ENCODE measurements at regions not wholly inside any gene's neighbourhood (a gene's known extent, or its start where the extent isn't known, plus 50 kb on each side); places are given as distances from the start of the nearest gene placed in this dataset.

DNA sequence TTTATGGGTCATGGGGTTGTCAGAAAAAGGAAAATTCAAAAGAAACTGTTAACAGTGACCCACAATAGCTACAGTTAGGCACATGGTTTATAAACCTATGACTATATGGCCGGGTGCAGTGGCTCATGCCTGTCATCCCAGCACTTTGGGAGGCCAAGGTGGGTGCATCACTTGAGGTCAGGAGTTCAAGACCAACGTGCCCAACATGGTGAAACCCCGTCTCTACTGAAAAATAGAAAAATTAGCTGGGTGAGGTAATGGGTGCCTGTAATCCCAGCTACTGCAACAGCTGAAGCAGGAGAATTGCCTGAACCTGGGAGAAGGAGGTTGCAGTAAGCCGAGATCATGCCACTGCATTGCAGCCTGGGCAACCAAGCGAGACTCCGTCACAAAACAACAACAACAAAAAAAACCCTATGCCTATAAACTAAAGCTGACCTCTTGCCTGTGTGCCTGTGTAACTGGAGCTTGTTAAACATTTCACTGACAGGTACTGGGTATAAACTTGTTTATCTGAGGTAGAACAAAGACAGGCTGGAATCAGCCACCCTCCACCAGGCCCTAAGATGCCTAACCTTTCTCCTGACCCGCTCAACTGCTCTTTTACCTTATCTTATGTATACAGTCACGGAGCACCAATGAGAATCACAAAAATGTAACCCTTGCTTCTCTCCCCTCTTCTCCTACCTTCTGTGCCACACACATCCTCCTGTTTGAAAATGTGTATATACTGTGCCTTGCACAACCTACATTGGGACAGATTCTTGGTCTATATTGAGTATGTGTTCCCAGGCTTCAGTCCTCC is 62.9 kb upstream of the ATF7IP2 start (continued):
- TF ChIP-seq, protein P1, sequence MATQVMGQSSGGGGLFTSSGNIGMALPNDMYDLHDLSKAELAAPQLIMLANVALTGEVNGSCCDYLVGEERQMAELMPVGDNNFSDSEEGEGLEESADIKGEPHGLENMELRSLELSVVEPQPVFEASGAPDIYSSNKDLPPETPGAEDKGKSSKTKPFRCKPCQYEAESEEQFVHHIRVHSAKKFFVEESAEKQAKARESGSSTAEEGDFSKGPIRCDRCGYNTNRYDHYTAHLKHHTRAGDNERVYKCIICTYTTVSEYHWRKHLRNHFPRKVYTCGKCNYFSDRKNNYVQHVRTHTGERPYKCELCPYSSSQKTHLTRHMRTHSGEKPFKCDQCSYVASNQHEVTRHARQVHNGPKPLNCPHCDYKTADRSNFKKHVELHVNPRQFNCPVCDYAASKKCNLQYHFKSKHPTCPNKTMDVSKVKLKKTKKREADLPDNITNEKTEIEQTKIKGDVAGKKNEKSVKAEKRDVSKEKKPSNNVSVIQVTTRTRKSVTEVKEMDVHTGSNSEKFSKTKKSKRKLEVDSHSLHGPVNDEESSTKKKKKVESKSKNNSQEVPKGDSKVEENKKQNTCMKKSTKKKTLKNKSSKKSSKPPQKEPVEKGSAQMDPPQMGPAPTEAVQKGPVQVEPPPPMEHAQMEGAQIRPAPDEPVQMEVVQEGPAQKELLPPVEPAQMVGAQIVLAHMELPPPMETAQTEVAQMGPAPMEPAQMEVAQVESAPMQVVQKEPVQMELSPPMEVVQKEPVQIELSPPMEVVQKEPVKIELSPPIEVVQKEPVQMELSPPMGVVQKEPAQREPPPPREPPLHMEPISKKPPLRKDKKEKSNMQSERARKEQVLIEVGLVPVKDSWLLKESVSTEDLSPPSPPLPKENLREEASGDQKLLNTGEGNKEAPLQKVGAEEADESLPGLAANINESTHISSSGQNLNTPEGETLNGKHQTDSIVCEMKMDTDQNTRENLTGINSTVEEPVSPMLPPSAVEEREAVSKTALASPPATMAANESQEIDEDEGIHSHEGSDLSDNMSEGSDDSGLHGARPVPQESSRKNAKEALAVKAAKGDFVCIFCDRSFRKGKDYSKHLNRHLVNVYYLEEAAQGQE (IDR thresholded peaks at IDR 0.05; ENCODE audit: unreplicated experiment), result no peak
- no peak for TF ChIP-seq CREB1 (CRISPR knock-in tag; IDR thresholded peaks at IDR 0.05; ENCODE audit: low read depth)
- TF ChIP-seq, protein P2, sequence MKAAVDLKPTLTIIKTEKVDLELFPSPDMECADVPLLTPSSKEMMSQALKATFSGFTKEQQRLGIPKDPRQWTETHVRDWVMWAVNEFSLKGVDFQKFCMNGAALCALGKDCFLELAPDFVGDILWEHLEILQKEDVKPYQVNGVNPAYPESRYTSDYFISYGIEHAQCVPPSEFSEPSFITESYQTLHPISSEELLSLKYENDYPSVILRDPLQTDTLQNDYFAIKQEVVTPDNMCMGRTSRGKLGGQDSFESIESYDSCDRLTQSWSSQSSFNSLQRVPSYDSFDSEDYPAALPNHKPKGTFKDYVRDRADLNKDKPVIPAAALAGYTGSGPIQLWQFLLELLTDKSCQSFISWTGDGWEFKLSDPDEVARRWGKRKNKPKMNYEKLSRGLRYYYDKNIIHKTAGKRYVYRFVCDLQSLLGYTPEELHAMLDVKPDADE (IDR thresholded peaks at IDR 0.05), result no peak

DNA sequence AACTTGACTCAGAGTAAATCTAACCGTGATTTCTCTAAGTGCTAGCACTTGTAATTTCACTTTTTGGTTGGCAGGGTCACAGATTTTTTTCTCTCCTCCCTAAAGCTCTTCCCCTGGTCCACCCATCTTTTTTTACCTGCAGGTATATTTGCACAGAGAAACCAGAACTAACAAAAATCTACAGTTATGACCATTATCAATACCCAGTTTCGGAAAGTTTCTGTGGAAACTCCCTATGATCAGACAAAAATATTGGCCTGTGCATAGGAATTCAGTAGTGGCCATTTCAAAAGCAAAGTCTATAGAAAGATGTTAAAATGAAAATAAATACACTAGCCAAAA is 62.4 kb upstream of the ATF7IP2 start:
- Histone ChIP-seq H2AFZ (0 out of 2 replicates have a peak overlapping the region, but pooled peaks have one; percentile 52), H4K20me1 (replicated peaks; ENCODE audit: insufficient read depth) (no peaks in the 10 kb centered on the region), H3K27me3 (ENCODE audit: insufficient read depth) (no peaks in the 10 kb centered on the region), H3K36me3 (ENCODE audit: insufficient read depth) (no peaks in the 10 kb centered on the region), H3K4me1 (ENCODE audit: insufficient read depth) (no peaks in the 10 kb centered on the region), H3K4me2 (no peak overlapping the region), H3F3A (replicated peaks; ENCODE audit: low read depth) (no peaks in the 10 kb centered on the region), H3K79me2 (replicated peaks; ENCODE audit: insufficient read depth) (no peaks in the 10 kb centered on the region), H3K9me2 (ENCODE audit: insufficient read depth) (no peaks in the 10 kb centered on the region; the same call in 1 of the 2 replicates), H3K27ac (ENCODE audit: low read depth) (no peak overlapping the region), H3K4me3 (no peak overlapping the region)
- peaks cover 5% of the 10 kb centered on the region; the same call in 2 of the 3 replicates for H3K9me3 Mint-ChIP-seq
- no peak overlapping the region for H3K27ac Mint-ChIP-seq
- no peak for DNase-seq (ENCODE audit: low spot score)
- no peak overlapping the region for H3K4me3 Mint-ChIP-seq
- no peaks in the 10 kb centered on the region for H3K4me1 Mint-ChIP-seq
- no peak for ATAC-seq
- H3K36me3 Mint-ChIP-seq (ENCODE audit: low read depth), result no peaks in the 10 kb centered on the region; the same call in 2 of the 3 replicates
- no peaks in the 10 kb centered on the region for H3K27me3 Mint-ChIP-seq (ENCODE audit: insufficient read depth, low read depth, poor library complexity)
- TF ChIP-seq POLR2AphosphoS5 (IDR thresholded peaks at IDR 0.05; ENCODE audit: low read depth) (no peak), JUNB (IDR thresholded peaks at IDR 0.05; ENCODE audit: unreplicated experiment) (no peak), CREB1 (CRISPR knock-in tag; IDR thresholded peaks at IDR 0.05; ENCODE audit: low read depth) (no peak), ZNF114 (CRISPR knock-in tag; IDR thresholded peaks at IDR 0.05) (no peak), ZNF331 (CRISPR knock-in tag; IDR thresholded peaks at IDR 0.05; ENCODE audit: low read depth) (no peak), NANOG (IDR thresholded peaks at IDR 0.05; ENCODE audit: borderline replicate concordance) (no peak), STAT1 (IDR thresholded peaks at IDR 0.05; ENCODE audit: unreplicated experiment) (no peak), EZH2phosphoT487 (IDR thresholded peaks at IDR 0.05; ENCODE audit: unreplicated experiment) (no peak), EZH2 (IDR thresholded peaks at IDR 0.05; ENCODE audit: low read depth, unreplicated experiment) (no peak)
- TF ChIP-seq, protein P3, sequence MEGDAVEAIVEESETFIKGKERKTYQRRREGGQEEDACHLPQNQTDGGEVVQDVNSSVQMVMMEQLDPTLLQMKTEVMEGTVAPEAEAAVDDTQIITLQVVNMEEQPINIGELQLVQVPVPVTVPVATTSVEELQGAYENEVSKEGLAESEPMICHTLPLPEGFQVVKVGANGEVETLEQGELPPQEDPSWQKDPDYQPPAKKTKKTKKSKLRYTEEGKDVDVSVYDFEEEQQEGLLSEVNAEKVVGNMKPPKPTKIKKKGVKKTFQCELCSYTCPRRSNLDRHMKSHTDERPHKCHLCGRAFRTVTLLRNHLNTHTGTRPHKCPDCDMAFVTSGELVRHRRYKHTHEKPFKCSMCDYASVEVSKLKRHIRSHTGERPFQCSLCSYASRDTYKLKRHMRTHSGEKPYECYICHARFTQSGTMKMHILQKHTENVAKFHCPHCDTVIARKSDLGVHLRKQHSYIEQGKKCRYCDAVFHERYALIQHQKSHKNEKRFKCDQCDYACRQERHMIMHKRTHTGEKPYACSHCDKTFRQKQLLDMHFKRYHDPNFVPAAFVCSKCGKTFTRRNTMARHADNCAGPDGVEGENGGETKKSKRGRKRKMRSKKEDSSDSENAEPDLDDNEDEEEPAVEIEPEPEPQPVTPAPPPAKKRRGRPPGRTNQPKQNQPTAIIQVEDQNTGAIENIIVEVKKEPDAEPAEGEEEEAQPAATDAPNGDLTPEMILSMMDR (conservative IDR thresholded peaks at IDR 0.05; ENCODE audit: low read depth in 2 of 2), result no peak
- TF ChIP-seq, protein P2 (IDR thresholded peaks at IDR 0.05), result no peak
- TF ChIP-seq, protein P1 (IDR thresholded peaks at IDR 0.05; ENCODE audit: unreplicated experiment), result no peak

Data from GM23338 (cell line).